22Rv1 (cell line): ENCODE measurements at regions not wholly inside any gene's neighbourhood (a gene's known extent, or its start where the extent isn't known, plus 50 kb on each side); places are given as distances from the start of the nearest gene placed in this dataset.

Source experiments
- H3K27ac ChIP-seq: fragments of 450-650 bp; 2 replicates; pipeline ENCODE4 v1.5.1; 2017
- ZFX ChIP-seq: fragments of 450-650 bp; IDR thresholded peaks from 2 replicates; pipeline ENCODE4 v1.6.1; 2017; ENCODE audit warnings: antibody characterized with exemption, borderline replicate concordance
- TF ChIP-seq, protein P1 (sequence below): fragments of 450-650 bp; IDR thresholded peaks from 2 replicates; pipeline ENCODE4 v1.5.1; 2017; ENCODE audit warnings: mild to moderate bottlenecking

DNA sequence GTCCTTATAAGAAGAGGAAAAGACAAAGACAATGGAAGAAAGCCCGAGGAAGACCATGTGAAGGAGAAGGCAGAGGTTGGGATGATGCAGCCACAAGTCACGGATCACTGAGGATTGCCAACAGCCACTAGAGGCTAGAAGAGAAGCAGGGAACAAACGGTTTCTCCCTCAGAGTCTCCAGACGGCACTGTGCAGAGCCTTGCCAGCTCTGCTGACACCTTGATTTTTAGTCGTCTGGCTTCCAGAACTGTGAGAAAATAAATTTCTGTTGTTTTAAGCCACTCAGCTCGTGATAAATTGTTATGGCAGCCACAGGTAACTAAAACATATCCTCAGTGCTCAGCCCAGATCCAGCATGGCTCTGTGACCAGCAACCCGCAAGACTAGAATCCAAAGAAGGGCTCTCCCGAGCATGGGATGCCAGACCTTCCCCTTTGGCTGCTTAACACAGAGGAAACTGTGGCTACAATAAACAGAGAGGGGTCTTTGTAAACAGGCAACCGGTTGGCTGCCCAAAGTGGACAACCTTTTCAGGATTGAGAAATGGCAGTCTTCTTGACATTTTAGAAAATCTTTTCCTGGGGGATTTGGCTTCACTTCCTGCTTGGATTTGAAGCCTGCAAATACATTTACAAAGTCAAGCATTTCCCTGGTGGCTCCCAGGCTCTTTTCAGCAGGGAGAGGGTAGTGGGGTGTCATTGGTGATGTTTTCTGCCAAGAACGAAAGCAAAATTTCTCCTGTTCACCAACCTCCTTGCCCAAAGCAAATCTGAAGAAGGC, 88.7 kb upstream of the ADPGK start:
- TF ChIP-seq ZFX: no peak
- TF ChIP-seq, protein P1, sequence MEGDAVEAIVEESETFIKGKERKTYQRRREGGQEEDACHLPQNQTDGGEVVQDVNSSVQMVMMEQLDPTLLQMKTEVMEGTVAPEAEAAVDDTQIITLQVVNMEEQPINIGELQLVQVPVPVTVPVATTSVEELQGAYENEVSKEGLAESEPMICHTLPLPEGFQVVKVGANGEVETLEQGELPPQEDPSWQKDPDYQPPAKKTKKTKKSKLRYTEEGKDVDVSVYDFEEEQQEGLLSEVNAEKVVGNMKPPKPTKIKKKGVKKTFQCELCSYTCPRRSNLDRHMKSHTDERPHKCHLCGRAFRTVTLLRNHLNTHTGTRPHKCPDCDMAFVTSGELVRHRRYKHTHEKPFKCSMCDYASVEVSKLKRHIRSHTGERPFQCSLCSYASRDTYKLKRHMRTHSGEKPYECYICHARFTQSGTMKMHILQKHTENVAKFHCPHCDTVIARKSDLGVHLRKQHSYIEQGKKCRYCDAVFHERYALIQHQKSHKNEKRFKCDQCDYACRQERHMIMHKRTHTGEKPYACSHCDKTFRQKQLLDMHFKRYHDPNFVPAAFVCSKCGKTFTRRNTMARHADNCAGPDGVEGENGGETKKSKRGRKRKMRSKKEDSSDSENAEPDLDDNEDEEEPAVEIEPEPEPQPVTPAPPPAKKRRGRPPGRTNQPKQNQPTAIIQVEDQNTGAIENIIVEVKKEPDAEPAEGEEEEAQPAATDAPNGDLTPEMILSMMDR: no peak

DNA sequence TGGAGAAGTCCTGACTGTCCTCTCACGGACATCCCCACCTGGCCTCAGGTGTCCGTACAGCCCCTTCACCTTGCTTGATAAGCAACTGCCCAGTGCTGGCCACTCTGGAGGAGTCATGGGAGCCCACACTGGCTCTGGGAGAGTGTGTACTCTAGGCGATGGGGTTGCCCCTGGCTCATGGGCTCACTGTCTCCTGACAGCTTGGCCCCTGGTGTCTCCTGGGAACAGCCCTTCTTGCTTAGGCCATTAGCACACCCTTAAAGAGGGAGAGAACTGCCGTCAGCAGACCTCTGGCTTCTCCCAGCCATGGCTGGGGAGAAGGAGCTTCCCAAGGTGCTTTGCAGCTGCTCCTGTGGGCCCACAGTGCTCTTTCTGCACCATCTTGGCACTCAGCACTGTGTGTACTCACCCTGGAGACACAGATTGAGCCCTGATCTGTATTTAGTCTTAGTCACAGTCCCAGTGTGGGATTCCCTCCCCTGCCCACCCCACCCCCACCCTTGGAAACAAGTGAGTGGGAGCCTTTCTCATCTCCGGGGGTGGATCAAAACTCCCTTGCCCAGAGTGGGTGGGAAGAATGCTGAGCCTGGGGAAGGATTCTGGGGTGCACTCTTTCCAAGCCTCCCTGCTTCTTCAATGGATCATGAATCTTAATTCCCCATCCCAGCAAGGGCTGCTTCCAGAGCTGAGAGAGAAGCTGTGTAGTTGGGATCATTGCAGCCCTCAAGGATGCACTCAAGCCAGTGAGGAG, 83.5 kb upstream of the ADPGK start:
- TF ChIP-seq, protein P1: no peak
- TF ChIP-seq ZFX: no peak
- no peak overlapping the region for H3K27ac ChIP-seq

More for the DNA sequence above, 88.7 kb upstream of the ADPGK start:
- H3K27ac ChIP-seq: no peak overlapping the region

- H3K27ac ChIP-seq: no peak overlapping the region
- TF ChIP-seq, protein P1: no peak
- TF ChIP-seq ZFX: no peak
Observed at GRCh38 chr15:72866182-72866581, 82.6 kb upstream of the ADPGK start.

- no peak overlapping the region for H3K27ac ChIP-seq
- TF ChIP-seq, protein P1: no peak
- no peak for TF ChIP-seq ZFX
Observed at GRCh38 chr15:72865486-72865885, 81.9 kb upstream of the ADPGK start.

- TF ChIP-seq ZFX: no peak
- TF ChIP-seq, protein P1: no peak
- no peak overlapping the region for H3K27ac ChIP-seq
Observed at GRCh38 chr15:72864681-72865080, 81.1 kb upstream of the ADPGK start.

DNA sequence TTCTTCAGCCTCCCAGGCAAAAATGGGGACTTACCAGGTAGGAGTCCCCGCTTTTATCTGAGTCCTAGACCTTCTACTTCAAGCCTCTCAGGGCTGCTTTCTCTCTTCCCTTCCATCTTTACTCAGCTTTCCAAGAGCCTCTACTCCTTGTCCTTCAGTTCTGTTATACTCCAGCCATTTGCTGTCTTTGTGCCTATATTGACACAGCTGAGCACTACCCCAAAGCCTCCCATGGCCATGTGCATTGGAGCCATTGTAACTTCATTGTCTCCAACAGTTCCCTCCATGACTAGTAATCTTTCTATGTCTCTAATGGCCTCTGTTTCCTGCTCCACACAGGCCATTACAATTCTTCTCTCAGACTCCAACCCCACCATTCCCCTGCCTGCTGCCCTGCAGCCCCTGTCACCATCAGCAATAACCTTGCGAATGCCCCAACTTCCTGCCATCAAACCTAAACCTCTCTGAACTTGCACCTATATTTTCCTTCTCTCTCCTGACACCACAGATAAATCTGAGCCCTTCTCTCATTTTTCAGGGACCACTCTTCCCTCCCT, 77.9 kb upstream of the ADPGK start:
- no peak overlapping the region for H3K27ac ChIP-seq
- TF ChIP-seq, protein P1: no peak
- no peak for TF ChIP-seq ZFX

DNA sequence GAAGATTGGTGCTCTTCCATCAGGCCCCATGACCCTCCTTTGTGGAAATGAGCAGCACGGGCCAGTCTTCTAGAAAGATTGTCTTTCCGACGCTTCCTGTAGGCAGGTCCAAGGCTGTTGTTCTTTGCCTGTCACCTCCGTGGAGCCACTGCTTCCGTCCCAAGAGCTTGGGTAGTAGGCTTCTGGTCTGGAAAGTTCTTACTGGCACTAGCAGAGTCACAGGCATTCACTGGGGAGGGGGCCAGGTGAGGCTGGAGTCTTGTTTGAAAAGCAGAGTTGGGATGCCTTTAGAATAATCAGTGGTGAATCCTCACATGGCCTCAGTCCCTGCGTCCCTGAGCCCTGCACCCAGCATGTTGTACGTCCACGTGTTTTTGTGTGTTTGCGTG, 76.2 kb upstream of the ADPGK start:
- TF ChIP-seq, protein P1: no peak
- no peak for TF ChIP-seq ZFX
- H3K27ac ChIP-seq: no peak overlapping the region
